Esophagus muscularis mucosa (tissue), 4 donors: ENCODE measurements at regions not wholly inside any gene's neighbourhood (a gene's known extent, or its start where the extent isn't known, plus 50 kb on each side); places are given as distances from the start of the nearest gene placed in this dataset.
A peak's percentile ranks its signal among the peaks of the same experiment; 100 is the strongest.

Experiments used
- DNase-seq: peaks from one replicate; pipeline ENCODE4 v3.0.0-alpha.2; 2017; ENCODE audit errors: extremely low spot score
- H3K27ac ChIP-seq, 4 donors: fragments of 200-600 bp; sonication (generic); replicated peaks in 1 of 4; 1 replicate in 3 of 4; 2 replicates in 1 of 4; pipeline ENCODE4 v1.5.1; 2016 to 2019; ENCODE audit warnings: mild to moderate bottlenecking in 1 of 4
- H3K27me3 ChIP-seq, 4 donors: fragments of 200-600 bp; sonication (generic); one replicate each; pipeline versions ENCODE4 v1.5.1 to v1.6.0; 2016 to 2019
- H3K36me3 ChIP-seq, 4 donors: fragments of 200-600 bp; sonication (generic); one replicate each; pipeline ENCODE4 v1.5.1; 2016 to 2019
- H3K4me1 ChIP-seq, 4 donors: fragments of 200-600 bp; sonication (generic); one replicate each; pipeline ENCODE4 v1.5.1; 2016 to 2019
- H3K4me3 ChIP-seq, 4 donors: fragments of 200-600 bp; sonication (generic); 1 replicate in 2 of 4; 2 replicates in 2 of 4; pipeline ENCODE4 v1.5.1; 2016 to 2019; ENCODE audit warnings: mild to moderate bottlenecking in 4 of 4, moderate library complexity in 1 of 4
- H3K9me3 ChIP-seq, 4 donors: fragments of 200-600 bp; sonication (generic); 1 replicate in 3 of 4; 2 replicates in 1 of 4; pipeline ENCODE4 v1.5.1; 2016 to 2019
- EP300 ChIP-seq: sonication (generic); formaldehyde crosslinking; IDR thresholded peaks from one replicate; pipeline ENCODE4 v1.6.1; 2017; ENCODE audit warnings: antibody characterized with exemption
- POLR2A ChIP-seq: fragments of 450-650 bp; IDR thresholded peaks from one replicate; pipeline ENCODE4 v1.6.1; 2017; ENCODE audit warnings: antibody characterized with exemption, moderate library complexity, mild to moderate bottlenecking, low read depth
- POLR2AphosphoS5 ChIP-seq, 2 donors: sonication (generic); formaldehyde crosslinking; IDR thresholded peaks; one replicate each; pipeline ENCODE4 v1.6.1; 2017; ENCODE audit warnings: antibody characterized with exemption in 2 of 2
- WGBS: methylation state at CpG from one replicate; pipeline ENCODE4 v1.1.5; 2018; 5-methylcytosine and 5-hydroxymethylcytosine counted together
- intact Hi-C: fragments of 100-400 bp; cut with DNase I; formaldehyde crosslinking; loops from one replicate; pipeline ENCODE4 v1.15.1; 2023
- TF ChIP-seq, protein P1 (sequence below), 3 experiments: fragments of 200-600 bp in 2 of 3; fragments of 450-650 bp in 1 of 3; sonication (generic) in 2 of 3; IDR thresholded peaks; one replicate each; pipeline ENCODE4 v1.5.1; 2017 to 2019; ENCODE audit warnings: antibody characterized with exemption in 3 of 3, mild to moderate bottlenecking in 2 of 3, moderate library complexity in 1 of 3

- WGBS, result 65% methylated on average over 4 of the region's 4 CpGs
- peaks cover 0 to 5% (median 0%) of the 10 kb centered on the region in 4 donors for H3K4me1 ChIP-seq
- TF ChIP-seq POLR2AphosphoS5 (IDR thresholded peaks at IDR 0.05), result no peak
- TF ChIP-seq, protein P1, sequence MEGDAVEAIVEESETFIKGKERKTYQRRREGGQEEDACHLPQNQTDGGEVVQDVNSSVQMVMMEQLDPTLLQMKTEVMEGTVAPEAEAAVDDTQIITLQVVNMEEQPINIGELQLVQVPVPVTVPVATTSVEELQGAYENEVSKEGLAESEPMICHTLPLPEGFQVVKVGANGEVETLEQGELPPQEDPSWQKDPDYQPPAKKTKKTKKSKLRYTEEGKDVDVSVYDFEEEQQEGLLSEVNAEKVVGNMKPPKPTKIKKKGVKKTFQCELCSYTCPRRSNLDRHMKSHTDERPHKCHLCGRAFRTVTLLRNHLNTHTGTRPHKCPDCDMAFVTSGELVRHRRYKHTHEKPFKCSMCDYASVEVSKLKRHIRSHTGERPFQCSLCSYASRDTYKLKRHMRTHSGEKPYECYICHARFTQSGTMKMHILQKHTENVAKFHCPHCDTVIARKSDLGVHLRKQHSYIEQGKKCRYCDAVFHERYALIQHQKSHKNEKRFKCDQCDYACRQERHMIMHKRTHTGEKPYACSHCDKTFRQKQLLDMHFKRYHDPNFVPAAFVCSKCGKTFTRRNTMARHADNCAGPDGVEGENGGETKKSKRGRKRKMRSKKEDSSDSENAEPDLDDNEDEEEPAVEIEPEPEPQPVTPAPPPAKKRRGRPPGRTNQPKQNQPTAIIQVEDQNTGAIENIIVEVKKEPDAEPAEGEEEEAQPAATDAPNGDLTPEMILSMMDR (IDR thresholded peaks at IDR 0.05), result no peak
- no peak for TF ChIP-seq EP300
- no peak for TF ChIP-seq POLR2A
- no peaks in the 10 kb centered on the region for H3K9me3 ChIP-seq
- no peak overlapping the region for H3K27ac ChIP-seq
- peaks cover 0 to 10% (median 0%) of the 10 kb centered on the region in 4 donors for H3K27me3 ChIP-seq
- H3K4me3 ChIP-seq, result no peak overlapping the region
- intact Hi-C loops, result no loop called here
- DNase-seq, result no peak
- no peaks in the 10 kb centered on the region for H3K36me3 ChIP-seq
These were observed 59.2 kb upstream of the ANTXRL start for GRCh38 chr10:46227571-46227935.

GRCh38 chr10:46227936-46228562 lies 58.7 kb upstream of the ANTXRL start:
- Histone ChIP-seq H3K4me1 (peaks cover 0 to 5% (median 0%) of the 10 kb centered on the region in 4 donors), H3K36me3 (no peaks in the 10 kb centered on the region), H3K4me3 (no peak overlapping the region), H3K27ac (no peak overlapping the region), H3K9me3 (no peaks in the 10 kb centered on the region), H3K27me3 (peaks cover 0 to 10% (median 0%) of the 10 kb centered on the region in 4 donors)
- 38% methylated on average over 4 of the region's 6 CpGs for WGBS
- intact Hi-C loops, result no loop called here
- TF ChIP-seq EP300 (no peak), POLR2A (no peak), POLR2AphosphoS5 (IDR thresholded peaks at IDR 0.05) (no peak)
- TF ChIP-seq, protein P1 (IDR thresholded peaks at IDR 0.05), result no peak
- no peak for DNase-seq

DNA sequence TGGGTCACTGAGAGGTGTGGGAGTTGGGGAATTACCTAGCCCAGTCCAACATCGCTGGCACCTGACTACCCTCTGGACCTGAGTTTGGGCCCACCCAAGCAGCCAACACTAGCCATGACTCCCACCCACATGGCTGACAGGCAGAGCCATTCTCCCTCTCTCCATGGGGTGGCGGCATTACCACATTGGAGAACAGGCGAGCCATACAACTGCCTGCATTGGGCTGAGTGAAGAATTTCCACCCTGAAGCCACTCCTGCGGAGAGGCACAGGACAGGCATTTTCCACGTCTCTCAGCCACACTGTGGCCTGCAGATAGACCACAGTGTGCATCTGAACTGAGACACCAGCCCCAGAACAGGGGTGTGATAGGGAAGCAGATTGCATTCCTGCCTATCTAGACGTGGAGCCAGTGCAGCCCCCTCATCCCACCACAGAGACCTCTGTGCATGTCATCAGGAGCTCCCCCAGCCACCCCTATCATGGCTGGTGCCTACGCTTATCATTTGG lies 58.2 kb upstream of the ANTXRL start:
- WGBS, result 12% methylated on average over 6 of the region's 7 CpGs
- peaks cover 0 to 5% (median 0%) of the 10 kb centered on the region in 4 donors for H3K4me1 ChIP-seq
- no peak for DNase-seq
- H3K27ac ChIP-seq, result no peak overlapping the region
- TF ChIP-seq EP300 (no peak), POLR2AphosphoS5 (IDR thresholded peaks at IDR 0.05) (peak in 1 of 2 donors; percentile 44), POLR2A (no peak)
- TF ChIP-seq, protein P1 (IDR thresholded peaks at IDR 0.05), result peak in 2 of 3 experiments; percentile 89 to 94
- peaks cover 0 to 10% (median 0%) of the 10 kb centered on the region in 4 donors for H3K27me3 ChIP-seq
- H3K9me3 ChIP-seq, result no peaks in the 10 kb centered on the region
- intact Hi-C loops, result no loop called here
- no peak overlapping the region for H3K4me3 ChIP-seq
- no peaks in the 10 kb centered on the region for H3K36me3 ChIP-seq

GRCh38 chr10:46229144-46229563 lies 57.6 kb upstream of the ANTXRL start:
- 57% methylated on average over 3 of the region's 3 CpGs for WGBS
- Histone ChIP-seq H3K4me1 (peaks cover 0 to 5% (median 0%) of the 10 kb centered on the region in 4 donors), H3K27ac (no peak overlapping the region), H3K4me3 (no peak overlapping the region), H3K36me3 (no peaks in the 10 kb centered on the region), H3K9me3 (no peaks in the 10 kb centered on the region), H3K27me3 (peaks cover 0 to 10% (median 0%) of the 10 kb centered on the region in 4 donors)
- intact Hi-C loops, result no loop called here
- TF ChIP-seq POLR2A, result no peak
- TF ChIP-seq POLR2AphosphoS5 (IDR thresholded peaks at IDR 0.05), result no peak
- TF ChIP-seq, protein P1 (IDR thresholded peaks at IDR 0.05), result peak in 2 of 3 experiments; percentile 16 to 53
- DNase-seq, result no peak

DNA sequence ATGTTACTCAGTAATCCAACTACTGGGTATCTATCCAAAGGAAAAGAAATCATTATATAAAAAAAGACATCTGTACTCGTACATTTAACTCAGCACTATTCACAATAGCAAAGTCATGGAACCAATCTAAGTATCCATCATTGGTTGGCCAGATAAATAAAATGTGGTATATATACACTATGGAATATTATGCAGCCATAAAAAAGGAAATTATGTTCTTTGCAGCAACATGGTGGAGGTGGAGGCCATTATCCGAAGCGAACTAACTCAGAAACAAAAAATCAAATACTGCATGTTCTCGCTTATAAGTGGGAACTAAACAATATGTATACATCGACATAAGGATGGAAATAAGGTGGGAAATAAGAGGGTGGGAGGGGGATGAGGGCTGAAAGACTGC lies 56.2 kb upstream of the ANTXRL start:
- 97% methylated on average over 5 of the region's 5 CpGs for WGBS
- peaks cover 0 to 10% (median 0%) of the 10 kb centered on the region in 4 donors for H3K27me3 ChIP-seq
- no peak overlapping the region for H3K27ac ChIP-seq
- DNase-seq, result no peak
- no peak overlapping the region for H3K4me3 ChIP-seq
- no peak for TF ChIP-seq POLR2AphosphoS5 (IDR thresholded peaks at IDR 0.05)
- no peak for TF ChIP-seq EP300
- no peak for TF ChIP-seq POLR2A
- TF ChIP-seq, protein P1 (IDR thresholded peaks at IDR 0.05), result no peak
- intact Hi-C loops, result no loop called here
- no peaks in the 10 kb centered on the region for H3K36me3 ChIP-seq
- no peaks in the 10 kb centered on the region for H3K9me3 ChIP-seq
- H3K4me1 ChIP-seq, result peaks cover 0 to 5% (median 0%) of the 10 kb centered on the region in 4 donors
